ENCODE measurements at regions not wholly inside any gene's neighbourhood (a gene's known extent, or its start where the extent isn't known, plus 50 kb on each side); places are given as distances from the start of the nearest gene placed in this dataset.
"Not testable (repeated sequence)": the region's sequence is repeated elsewhere in the genome, so short reads cannot be mapped to it uniquely, and the experiment has no call there.

- DNase-seq (ENCODE audit: low spot score): no peak
These were observed 172.6 kb downstream of the GOLGA6L6 start for GRCh38 chr15:20368974-20369373.

GRCh38 chr15:20367093-20367492 lies 174.5 kb downstream of the GOLGA6L6 start:
- no peak for DNase-seq (ENCODE audit: low spot score)

- not testable (repeated sequence) for DNase-seq (ENCODE audit: low spot score)
These were observed 178.0 kb downstream of the GOLGA6L6 start for GRCh38 chr15:20363591-20363990.

- no peak for DNase-seq (ENCODE audit: low spot score)
These were observed 180.5 kb downstream of the GOLGA6L6 start for GRCh38 chr15:20361091-20361490.

- DNase-seq (ENCODE audit: low spot score): no peak
These were observed 182.7 kb downstream of the GOLGA6L6 start for GRCh38 chr15:20358779-20359414.

- DNase-seq (ENCODE audit: low spot score): no peak
These were observed 183.4 kb downstream of the GOLGA6L6 start for GRCh38 chr15:20358066-20358778.

GRCh38 chr15:20357481-20358065 lies 184.0 kb downstream of the GOLGA6L6 start:
- DNase-seq (ENCODE audit: low spot score): no peak

GRCh38 chr15:20356911-20357480 lies 184.6 kb downstream of the GOLGA6L6 start:
- DNase-seq (ENCODE audit: low spot score): no peak

GRCh38 chr15:20356444-20356910 lies 185.1 kb downstream of the GOLGA6L6 start:
- DNase-seq (ENCODE audit: low spot score): peak; percentile 97

GRCh38 chr15:20355256-20355868 lies 186.2 kb downstream of the GOLGA6L6 start:
- no peak for DNase-seq (ENCODE audit: low spot score)

GRCh38 chr15:20354884-20355223 lies 186.7 kb downstream of the GOLGA6L6 start:
- not testable (repeated sequence) for DNase-seq (ENCODE audit: low spot score)

GRCh38 chr15:20353966-20354883 lies 187.4 kb downstream of the GOLGA6L6 start:
- DNase-seq (ENCODE audit: low spot score): no peak

- DNase-seq (ENCODE audit: low spot score): no peak
These were observed 189.1 kb downstream of the GOLGA6L6 start for GRCh38 chr15:20352241-20353200.

GRCh38 chr15:20351448-20351971 lies 190.1 kb downstream of the GOLGA6L6 start:
- no peak for DNase-seq (ENCODE audit: low spot score)

- DNase-seq (ENCODE audit: low spot score): no peak
These were observed 191.7 kb downstream of the GOLGA6L6 start for GRCh38 chr15:20349774-20350498.

- no peak for DNase-seq (ENCODE audit: low spot score)
These were observed 192.5 kb downstream of the GOLGA6L6 start for GRCh38 chr15:20348900-20349773.

- DNase-seq (ENCODE audit: low spot score): no peak
These were observed 193.2 kb downstream of the GOLGA6L6 start for GRCh38 chr15:20348291-20348899.

Data from HT-29 (cell line).